HCT116 (cell line): ENCODE measurements at regions not wholly inside any gene's neighbourhood (a gene's known extent, or its start where the extent isn't known, plus 50 kb on each side); places are given as distances from the start of the nearest gene placed in this dataset.

Experiments
- ATAC-seq: fragments of 200-7000 bp; cut with Tn5 transposase; 2 replicates; pipeline ENCODE4 v1.9.1; 2020; ENCODE audit warnings: mild to moderate bottlenecking, moderate library complexity
- BruUV-seq: library from RNA; stranded (reverse); fragments of 400-500 nt; replicated peaks from 2 replicates; lab custom pipeline; 2021; lab: Mats Ljungman, UMichigan
- CTCF ChIA-PET: fragments of 300-600 bp; sonication (Branson Sonifier 250); formaldehyde crosslinking; loops from one replicate; lab custom pipeline; 2021; ENCODE audit warnings: antibody characterized with exemption; lab: Charles Lee
- POLR2A ChIA-PET: fragments of 300-600, 350-600 bp; sonication (Branson Sonifier 250); formaldehyde crosslinking; loops from one replicate; lab custom pipeline; 2021; ENCODE audit warnings: antibody characterized with exemption; lab: Charles Lee
- RAD21 ChIA-PET, 2 experiments: fragments of 300-600 bp; sonication (Branson Sonifier 250); formaldehyde crosslinking; loops; one replicate each; lab custom pipeline; 2023; ENCODE audit warnings: low total read pairs in 2 of 2; ENCODE audit not compliant: uncharacterized antibody in 2 of 2, unreplicated experiment in 2 of 2, low non-redundant PET in 1 of 2; lab: Charles Lee
- DNase-seq: peaks from one replicate; pipeline ENCODE4 v3.0.0-alpha.2; 2010; ENCODE audit warnings: low read depth, low spot score
- H2AFZ ChIP-seq: fragments of 200-600 bp; shearing (Covaris generic), sonication (generic); 2 replicates; pipeline ENCODE4 v1.6.1; 2017; ENCODE audit warnings: low read depth, mixed run types, mixed read lengths, antibody characterized with exemption, low read length; ENCODE audit not compliant: poor library complexity, severe bottlenecking
- H3K27ac ChIP-seq: 2 replicates; pipeline ENCODE4 v1.5.1; 2012; ENCODE audit warnings: low read depth, low read length
- H3K27me3 ChIP-seq: fragments of 200-600 bp; sonication (generic); 2 replicates; pipeline ENCODE4 v1.6.1; 2016; ENCODE audit warnings: mixed run types, low read length, mixed read lengths; ENCODE audit not compliant: insufficient read depth
- H3K36me3 ChIP-seq, 2 experiments: fragments of 200-500 bp in 1 of 2; fragments of 200-600 bp in 1 of 2; sonication (Bioruptor generic) in 1 of 2; sonication (generic) in 1 of 2; 2 replicates each; pipeline versions ENCODE4 v1.5.1 to v1.6.1; 2014 to 2016; ENCODE audit warnings: low read length in 2 of 2, inconsistent platforms in 1 of 2, mixed read lengths in 1 of 2, mixed run types in 1 of 2; ENCODE audit not compliant: insufficient read depth in 2 of 2, control insufficient read depth in 1 of 2
- H3K4me1 ChIP-seq, 2 experiments: fragments of 200-600 bp in 1 of 2; sonication (generic) in 1 of 2; 2 replicates each; pipeline versions ENCODE4 v1.5.1 to v1.6.1; 2012 to 2017; ENCODE audit warnings: low read length in 2 of 2, inconsistent platforms in 1 of 2, mild to moderate bottlenecking in 1 of 2, mixed read lengths in 1 of 2, mixed run types in 1 of 2, moderate library complexity in 1 of 2; ENCODE audit not compliant: insufficient read depth in 2 of 2, control insufficient read depth in 1 of 2
- H3K4me2 ChIP-seq: fragments of 200-600 bp; sonication (generic); 2 replicates; pipeline ENCODE4 v1.6.1; 2017; ENCODE audit warnings: mixed run types, low read length, mixed read lengths
- H3K4me3 ChIP-seq, 2 experiments: fragments of 200-600 bp in 1 of 2; sonication (generic) in 1 of 2; replicated peaks in 1 of 2; 2 replicates each; pipeline ENCODE4 v1.5.1; 2011 to 2016; ENCODE audit warnings: low read length in 2 of 2, control low read depth in 1 of 2, low read depth in 1 of 2, mild to moderate bottlenecking in 1 of 2, mixed read lengths in 1 of 2, mixed run types in 1 of 2
- H3K79me2 ChIP-seq: fragments of 200-600 bp; sonication (generic); 2 replicates; pipeline ENCODE4 v1.6.1; 2017; ENCODE audit warnings: mild to moderate bottlenecking, mixed run types, low read length, moderate library complexity, mixed read lengths; ENCODE audit not compliant: insufficient read depth
- H3K9ac ChIP-seq: fragments of 200-600 bp; sonication (generic); 2 replicates; pipeline ENCODE4 v1.6.1; 2016; ENCODE audit warnings: low read length, mixed read lengths
- H3K9me2 ChIP-seq: fragments of 200-600 bp; sonication (generic), shearing (Covaris generic); 2 replicates; pipeline ENCODE4 v1.6.1; 2017; ENCODE audit warnings: mixed run types, mild to moderate bottlenecking, moderate library complexity; ENCODE audit not compliant: insufficient read depth
- H3K9me3 ChIP-seq, 2 experiments: fragments of 200-500 bp in 1 of 2; fragments of 200-600 bp in 1 of 2; sonication (Bioruptor generic) in 1 of 2; sonication (generic) in 1 of 2; 2 replicates each; pipeline ENCODE4 v1.6.1; 2014 to 2017; ENCODE audit warnings: low read length in 2 of 2, mixed read lengths in 2 of 2, inconsistent platforms in 1 of 2, low read depth in 1 of 2, mild to moderate bottlenecking in 1 of 2, mixed run types in 1 of 2, moderate library complexity in 1 of 2; ENCODE audit not compliant: control insufficient read depth in 1 of 2, insufficient read depth in 1 of 2
- H4K20me1 ChIP-seq: fragments of 200-600 bp; sonication (generic), shearing (Covaris generic); 2 replicates; pipeline ENCODE4 v1.6.1; 2017; ENCODE audit warnings: mixed run types, mild to moderate bottlenecking, moderate library complexity; ENCODE audit not compliant: insufficient read depth
- CTCF ChIP-seq, 3 experiments: fragments of 200-600 bp in 1 of 3; sonication (generic) in 1 of 3; IDR thresholded peaks in 2 of 3; conservative IDR thresholded peaks in 1 of 3; 2 replicates each; pipeline ENCODE4 v1.5.1; 2012 to 2017; ENCODE audit warnings: low read depth in 2 of 3, low read length in 2 of 3, antibody characterized with exemption in 1 of 3, borderline replicate concordance in 1 of 3, control low read depth in 1 of 3, mild to moderate bottlenecking in 1 of 3, mixed read lengths in 1 of 3, mixed run types in 1 of 3, moderate library complexity in 1 of 3; ENCODE audit not compliant: insufficient read depth in 1 of 3
- ELF1 ChIP-seq: IDR thresholded peaks from 2 replicates; pipeline ENCODE4 v1.6.1; 2012; ENCODE audit warnings: low read depth, borderline replicate concordance
- FOSL1 ChIP-seq: IDR thresholded peaks from 2 replicates; pipeline ENCODE4 v1.6.1; 2012; ENCODE audit warnings: low read depth
- JUND ChIP-seq: IDR thresholded peaks from 2 replicates; pipeline ENCODE4 v1.6.1; 2012
- POLR2AphosphoS5 ChIP-seq: IDR thresholded peaks from 2 replicates; pipeline ENCODE4 v1.6.1; 2011; ENCODE audit warnings: mild to moderate bottlenecking, low read depth, low read length, moderate library complexity
- SIN3A ChIP-seq: IDR thresholded peaks from 2 replicates; pipeline ENCODE4 v1.6.1; 2012; ENCODE audit warnings: low read depth
- SP1 ChIP-seq: IDR thresholded peaks from 2 replicates; pipeline ENCODE4 v1.6.1; 2012; ENCODE audit warnings: low read depth
- TCF7L2 ChIP-seq: IDR thresholded peaks from 2 replicates; pipeline ENCODE4 v1.7.0; 2011; ENCODE audit warnings: borderline replicate concordance, inconsistent platforms; ENCODE audit not compliant: insufficient read depth, insufficient read length; ENCODE audit errors: extremely low read depth
- YY1 ChIP-seq: IDR thresholded peaks from 2 replicates; pipeline ENCODE4 v1.6.1; 2011; ENCODE audit warnings: low read length, low read depth, moderate library complexity, mild to moderate bottlenecking; ENCODE audit not compliant: insufficient replicate concordance; ENCODE audit errors: extremely low read depth
- intact Hi-C: fragments of 100-400 bp; cut with micrococcal nuclease; formaldehyde crosslinking; loops from 2 replicates; pipeline ENCODE4 v1.10.0; 2022
- TF ChIP-seq, protein P1 (sequence below): IDR thresholded peaks from 2 replicates; pipeline ENCODE4 v1.6.1; 2012

DNA sequence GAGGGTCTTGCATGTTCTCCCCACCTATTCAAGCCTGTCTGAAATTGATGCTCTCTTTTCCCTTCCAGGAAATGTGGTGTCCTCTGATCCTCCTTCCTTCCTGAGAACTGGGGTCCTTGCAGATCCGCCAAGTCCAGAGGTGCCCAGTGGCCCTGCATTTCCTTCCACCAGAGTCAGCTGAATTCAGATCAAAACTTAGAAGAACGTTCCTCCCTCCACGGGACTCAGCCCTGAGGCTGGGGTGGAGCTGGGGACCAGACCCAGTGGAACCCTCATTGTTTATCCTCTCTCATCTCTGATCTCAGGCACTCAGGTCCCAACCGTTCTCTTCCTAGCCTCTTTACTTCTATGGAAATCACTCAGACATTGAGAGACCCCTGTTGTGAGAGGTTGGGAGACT lies 477.3 kb downstream of the TSHZ3 start:
- H4K20me1 ChIP-seq: no peaks in the 10 kb centered on the region
- DNase-seq (no peak), ATAC-seq (no peak)
- H2AFZ ChIP-seq: no peak overlapping the region
- H3K9me3 ChIP-seq: peaks cover 8 to 39% of the 10 kb centered on the region in 2 experiments; a peak in 2 of 4 replicates
- no peak overlapping the region for H3K27ac ChIP-seq
- no TSS peak for BruUV-seq
- no peaks in the 10 kb centered on the region for H3K9me2 ChIP-seq
- ChIA-PET POLR2A (no interaction called here), CTCF (no interaction called here), RAD21 (no interaction called here)
- H3K4me2 ChIP-seq: no peak overlapping the region
- H3K79me2 ChIP-seq: no peaks in the 10 kb centered on the region
- H3K4me3 ChIP-seq: no peak overlapping the region
- no peak overlapping the region for H3K9ac ChIP-seq
- TF ChIP-seq POLR2AphosphoS5: no peak
- TF ChIP-seq SIN3A: no peak
- no peak for TF ChIP-seq FOSL1
- TF ChIP-seq TCF7L2: no peak
- TF ChIP-seq, protein P1, sequence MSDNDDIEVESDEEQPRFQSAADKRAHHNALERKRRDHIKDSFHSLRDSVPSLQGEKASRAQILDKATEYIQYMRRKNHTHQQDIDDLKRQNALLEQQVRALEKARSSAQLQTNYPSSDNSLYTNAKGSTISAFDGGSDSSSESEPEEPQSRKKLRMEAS: no peak
- TF ChIP-seq CTCF (IDR thresholded peaks at IDR 0.05 in 2 of 3, conservative IDR thresholded peaks at IDR 0.05 in 1 of 3; ENCODE audit: borderline replicate concordance in 1 of 3, insufficient read depth in 1 of 3, low read depth in 2 of 3, low read length in 2 of 3): no peak
- no peak for TF ChIP-seq SP1
- no peaks in the 10 kb centered on the region for H3K4me1 ChIP-seq
- no peaks in the 10 kb centered on the region for H3K36me3 ChIP-seq
- intact Hi-C loops: no loop called here
- no peaks in the 10 kb centered on the region for H3K27me3 ChIP-seq

DNA sequence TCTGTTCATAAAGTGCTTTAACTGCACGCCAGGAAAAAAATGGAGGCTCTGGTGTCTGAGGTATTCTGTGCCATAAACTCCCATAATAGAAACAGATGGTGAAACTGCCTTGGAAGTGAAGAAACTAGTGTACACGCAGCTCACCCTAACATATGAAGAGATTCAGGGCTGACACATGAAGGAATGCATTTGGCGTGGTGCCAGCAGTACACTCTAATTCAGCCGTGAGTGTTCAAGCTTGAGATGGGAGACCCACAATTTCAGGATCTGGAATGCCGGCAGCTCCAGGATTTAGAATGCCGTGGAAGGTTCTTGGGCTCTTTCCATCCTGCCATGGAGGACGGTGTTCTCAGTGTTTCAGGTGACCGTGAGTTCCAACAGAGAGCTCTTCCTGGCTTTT lies 478.4 kb downstream of the TSHZ3 start:
- POLR2A ChIA-PET: no interaction called here
- no peak for DNase-seq
- BruUV-seq: no TSS peak
- H3K9me2 ChIP-seq: no peaks in the 10 kb centered on the region
- H3K4me2 ChIP-seq: no peak overlapping the region
- no peaks in the 10 kb centered on the region for H3K27me3 ChIP-seq
- TF ChIP-seq JUND (no peak), YY1 (no peak), POLR2AphosphoS5 (no peak), ELF1 (no peak)
- TF ChIP-seq, protein P1: no peak
- no peaks in the 10 kb centered on the region for H3K79me2 ChIP-seq
- peaks cover 8 to 31% of the 10 kb centered on the region in 2 experiments; a peak in 2 of 4 replicates for H3K9me3 ChIP-seq
- no peak overlapping the region for H3K27ac ChIP-seq
- CTCF ChIA-PET: no interaction called here
- no peak overlapping the region for H3K4me3 ChIP-seq
- H3K36me3 ChIP-seq: no peaks in the 10 kb centered on the region
- no peak for ATAC-seq
- RAD21 ChIA-PET: no interaction called here
- no peak overlapping the region for H3K9ac ChIP-seq
- intact Hi-C loops: no loop called here
- H2AFZ ChIP-seq: no peak overlapping the region
- H3K4me1 ChIP-seq: no peaks in the 10 kb centered on the region
- no peaks in the 10 kb centered on the region for H4K20me1 ChIP-seq
